Endothelial cell of umbilical vein (primary cell): ENCODE measurements at regions not wholly inside any gene's neighbourhood (a gene's known extent, or its start where the extent isn't known, plus 50 kb on each side); places are given as distances from the start of the nearest gene placed in this dataset.

Experiments
- BruUV-seq: library from RNA; stranded (reverse); fragments of 400-500 nt; replicated peaks from 2 replicates; lab custom pipeline; 2021; lab: Mats Ljungman, UMichigan
- CTCF ChIA-PET: fragments of 300-600, 350-600 bp; sonication (Branson Sonifier 250); formaldehyde crosslinking; loops from one replicate; lab custom pipeline; 2021; ENCODE audit warnings: antibody characterized with exemption, inconsistent platforms; lab: Charles Lee
- POLR2A ChIA-PET: fragments of 300-600, 350-600 bp; sonication (Branson Sonifier 250); formaldehyde crosslinking; loops from one replicate; lab custom pipeline; 2021; ENCODE audit warnings: antibody characterized with exemption, inconsistent platforms; lab: Charles Lee
- DNase-seq: peaks from one replicate; pipeline ENCODE4 v3.0.0-alpha.2; 2011; ENCODE audit warnings: low read depth, low spot score
- FAIRE-seq: peaks from 2 replicates; lab custom pipeline; 2011; peaks lifted over from hg19 to GRCh38; lab: Jason Lieb, UNC
- H2AFZ ChIP-seq: 2 replicates; pipeline ENCODE4 v1.6.0; 2012; ENCODE audit warnings: low read depth, low read length, control low read depth, inconsistent platforms
- H3K27ac ChIP-seq: 2 replicates; pipeline ENCODE4 v1.5.1; 2011; ENCODE audit warnings: low read depth, mild to moderate bottlenecking, control low read depth, low read length, moderate library complexity; ENCODE audit not compliant: insufficient read depth
- H3K27me3 ChIP-seq, 2 experiments: 2 replicates each; pipeline versions ENCODE4 v1.6.0 to v1.6.1; 2011; ENCODE audit warnings: low read length in 2 of 2, mixed read lengths in 1 of 2; ENCODE audit not compliant: control insufficient read depth in 2 of 2, insufficient read depth in 2 of 2
- H3K36me3 ChIP-seq, 2 experiments: 2 replicates in 1 of 2; 3 replicates in 1 of 2; pipeline ENCODE4 v1.5.1; 2011; ENCODE audit warnings: low read length in 2 of 2, mild to moderate bottlenecking in 1 of 2, moderate library complexity in 1 of 2; ENCODE audit not compliant: control insufficient read depth in 2 of 2, insufficient read depth in 2 of 2; ENCODE audit errors: extremely low read depth in 1 of 2
- H3K4me1 ChIP-seq: 3 replicates; pipeline ENCODE4 v1.5.1; 2011; ENCODE audit warnings: mild to moderate bottlenecking, low read length; ENCODE audit not compliant: control insufficient read depth, insufficient read depth; ENCODE audit errors: extremely low read depth
- H3K4me2 ChIP-seq: 2 replicates; pipeline ENCODE4 v1.6.1; 2011; ENCODE audit warnings: low read length, control low read depth, mixed read lengths; ENCODE audit not compliant: insufficient read depth
- H3K4me3 ChIP-seq, 3 experiments: fragments of 200-600 bp in 1 of 3; sonication (generic), shearing (Covaris generic) in 1 of 3; replicated peaks in 1 of 3; 2 replicates each; pipeline ENCODE4 v1.5.1; 2011 to 2016; ENCODE audit warnings: control low read depth in 3 of 3, low read length in 3 of 3, mild to moderate bottlenecking in 2 of 3, inconsistent platforms in 1 of 3, low read depth in 1 of 3, moderate library complexity in 1 of 3; ENCODE audit not compliant: insufficient read depth in 1 of 3
- H3K79me2 ChIP-seq: 2 replicates; pipeline ENCODE4 v1.6.0; 2012; ENCODE audit warnings: low read length, inconsistent platforms; ENCODE audit not compliant: control insufficient read depth, insufficient read depth
- H3K9ac ChIP-seq: replicated peaks from 2 replicates; pipeline ENCODE3; 2011; ENCODE audit warnings: low read length, control low read depth; ENCODE audit not compliant: insufficient read depth; ENCODE audit errors: extremely low read depth
- H3K9me1 ChIP-seq: replicated peaks from 3 replicates; pipeline ENCODE4 v1.6.0; 2011; ENCODE audit warnings: mild to moderate bottlenecking, low read length; ENCODE audit not compliant: control insufficient read depth, insufficient read depth; ENCODE audit errors: extremely low read depth
- H3K9me3 ChIP-seq: replicated peaks from 2 replicates; pipeline ENCODE4 v1.5.1; 2012; ENCODE audit warnings: low read length, inconsistent platforms; ENCODE audit not compliant: control insufficient read depth, insufficient read depth
- H4K20me1 ChIP-seq: replicated peaks from 2 replicates; pipeline ENCODE3; 2011; ENCODE audit warnings: mild to moderate bottlenecking, low read length; ENCODE audit not compliant: control insufficient read depth, insufficient read depth; ENCODE audit errors: extremely low read depth
- CTCF ChIP-seq, 2 donors: IDR thresholded peaks; 1 replicate in 1 of 2; 2 replicates in 1 of 2; pipeline ENCODE4 v1.5.1; 2011; ENCODE audit warnings: low read length in 2 of 2, mild to moderate bottlenecking in 2 of 2, moderate library complexity in 2 of 2, control low read depth in 1 of 2, inconsistent platforms in 1 of 2, low read depth in 1 of 2; ENCODE audit not compliant: insufficient read depth in 1 of 2; ENCODE audit errors: extremely low read depth in 1 of 2
- FOS ChIP-seq: IDR thresholded peaks from 2 replicates; pipeline ENCODE4 v1.6.1; 2011; ENCODE audit warnings: mild to moderate bottlenecking, low read length, moderate library complexity, borderline replicate concordance; ENCODE audit not compliant: insufficient read depth
- GATA2 ChIP-seq: IDR thresholded peaks from 2 replicates; pipeline ENCODE4 v1.7.0; 2011; ENCODE audit warnings: low read depth, mild to moderate bottlenecking, moderate library complexity, mixed read lengths, low read length; ENCODE audit not compliant: insufficient read length, insufficient read depth
- MAX ChIP-seq: IDR thresholded peaks from 2 replicates; pipeline ENCODE4 v1.6.1; 2011; ENCODE audit not compliant: insufficient read depth, insufficient read length
- POLR2A ChIP-seq: IDR thresholded peaks from 2 replicates; pipeline ENCODE4 v1.6.1; 2012; ENCODE audit warnings: low read depth, mild to moderate bottlenecking, control low read depth, low read length
- dilution Hi-C: fragments of 300-500 bp; cut with MboI; formaldehyde crosslinking; loops from one replicate; pipeline ENCODE4 v1.15.0; 2019; ENCODE audit warnings: low sequenced_read_pairs; ENCODE audit not compliant: extremely low pct_ligation_motif_present
- intact Hi-C: fragments of 100-400 bp; cut with micrococcal nuclease; formaldehyde crosslinking; loops from one replicate; pipeline ENCODE4 v1.10.0; 2022

DNA sequence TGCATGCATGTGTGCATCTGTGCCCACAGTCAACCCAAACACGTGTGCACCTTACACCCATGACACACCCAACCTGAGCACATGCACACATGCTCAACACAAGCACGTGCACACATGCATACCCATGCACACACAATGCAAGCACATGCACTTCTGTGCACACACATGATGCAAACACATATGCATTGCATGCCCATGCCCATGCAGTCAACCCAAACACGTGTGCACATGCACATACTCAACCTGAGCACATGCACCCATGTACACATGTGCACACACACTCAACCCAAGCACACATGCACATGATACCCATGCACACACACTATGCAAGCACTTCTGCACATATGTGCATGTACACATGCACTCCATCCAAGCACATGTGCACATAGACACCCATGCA is 84.5 kb upstream of the FAM20C start:
- BruUV-seq = no TSS peak

More for the DNA sequence above, 84.5 kb upstream of the FAM20C start:
- no peak overlapping the region for H3K4me3 ChIP-seq
- no peaks in the 10 kb centered on the region for H3K9me3 ChIP-seq
- no peak overlapping the region for H3K4me2 ChIP-seq
- CTCF ChIA-PET = no interaction called here
- FAIRE-seq (no peak), DNase-seq (no peak)
- H3K9me1 ChIP-seq = no peaks in the 10 kb centered on the region
- no peak overlapping the region for H3K9ac ChIP-seq
- dilution Hi-C loops = no loop called here
- TF ChIP-seq FOS (no peak), GATA2 (no peak), CTCF (IDR thresholded peaks at IDR 0.05; ENCODE audit: extremely low read depth in 1 of 2, insufficient read depth in 1 of 2, low read depth in 1 of 2, low read length in 2 of 2) (no peak), MAX (peak; percentile 13), POLR2A (no peak)
- no peaks in the 10 kb centered on the region for H4K20me1 ChIP-seq
- no peak overlapping the region for H2AFZ ChIP-seq
- intact Hi-C loops = no loop called here
- H3K27ac ChIP-seq = no peak overlapping the region
- no peaks in the 10 kb centered on the region for H3K4me1 ChIP-seq
- no peaks in the 10 kb centered on the region for H3K79me2 ChIP-seq
- peaks cover 4 to 6% of the 10 kb centered on the region in 2 experiments for H3K27me3 ChIP-seq
- H3K36me3 ChIP-seq = no peaks in the 10 kb centered on the region
- POLR2A ChIA-PET = no interaction called here
